HepG2 (cell line): ENCODE measurements at regions not wholly inside any gene's neighbourhood (a gene's known extent, or its start where the extent isn't known, plus 50 kb on each side); places are given as distances from the start of the nearest gene placed in this dataset.

Experiments used
- ATAC-seq: fragments of 200-7000 bp; cut with Tn5 transposase; 3 replicates; pipeline ENCODE4 v1.9.1; 2020; ENCODE audit warnings: mild to moderate bottlenecking, moderate library complexity
- BruUV-seq: library from RNA; stranded (reverse); fragments of 400-500 nt; replicated peaks from 2 replicates; lab custom pipeline; 2021; lab: Mats Ljungman, UMichigan
- CTCF ChIA-PET: fragments of 300-600 bp; formaldehyde crosslinking; extraction: SDS; loops from one replicate; lab custom pipeline; 2021; ENCODE audit warnings: low total read pairs, inconsistent platforms, low intra/inter-chr PET ratio; lab: Yijun Ruan, JAX
- POLR2A ChIA-PET: fragments of 350-600 bp; sonication (Branson Sonifier 250); formaldehyde crosslinking; loops from one replicate; lab custom pipeline; 2020; ENCODE audit warnings: antibody characterized with exemption, inconsistent platforms; lab: Yijun Ruan, JAX
- DNase-seq: peaks from one replicate; pipeline ENCODE4 v3.0.0-alpha.2; 2015; ENCODE audit warnings: low spot score
- FAIRE-seq: peaks from 3 replicates; lab custom pipeline; 2011; peaks lifted over from hg19 to GRCh38; lab: Jason Lieb, UNC
- H2AFZ ChIP-seq: one replicate; pipeline ENCODE4 v1.6.1; 2011; ENCODE audit warnings: low read length, inconsistent platforms
- H3K27ac ChIP-seq: fragments of 300-600 bp; 3 replicates; pipeline ENCODE4 v1.8.0; 2011; ENCODE audit warnings: mixed run types, mild to moderate bottlenecking, mixed read lengths, low read length, inconsistent platforms; ENCODE audit not compliant: insufficient read depth; ENCODE audit errors: extremely low read length
- H3K27me3 ChIP-seq, 2 experiments: fragments of 200-600 bp in 1 of 2; 2 replicates in 1 of 2; 3 replicates in 1 of 2; pipeline versions ENCODE4 v1.6.0 to v1.8.0; 2011; ENCODE audit warnings: low read length in 2 of 2, mild to moderate bottlenecking in 2 of 2, moderate library complexity in 2 of 2, inconsistent platforms in 1 of 2; ENCODE audit not compliant: insufficient read depth in 2 of 2, control insufficient read depth in 1 of 2
- H3K36me3 ChIP-seq, 2 experiments: fragments of 200-600 bp in 1 of 2; replicated peaks in 1 of 2; 2 replicates in 1 of 2; 3 replicates in 1 of 2; pipeline versions ENCODE4 v1.5.1 to v1.8.0; 2011; ENCODE audit warnings: low read length in 2 of 2, inconsistent platforms in 1 of 2; ENCODE audit not compliant: insufficient read depth in 2 of 2, control insufficient read depth in 1 of 2
- H3K4me1 ChIP-seq: 2 replicates; pipeline ENCODE4 v1.5.1; 2012; ENCODE audit warnings: low read length, inconsistent platforms; ENCODE audit not compliant: insufficient read depth
- H3K4me2 ChIP-seq: 2 replicates; pipeline ENCODE4 v1.6.0; 2011; ENCODE audit warnings: low read depth, low read length, inconsistent platforms
- H3K4me3 ChIP-seq, 3 experiments: fragments of 200-600 bp in 1 of 3; sonication (generic), shearing (Covaris generic) in 1 of 3; replicated peaks in 1 of 3; 2 replicates each; pipeline ENCODE4 v1.5.1; 2011 to 2016; ENCODE audit warnings: low read length in 3 of 3, inconsistent platforms in 2 of 3, low read depth in 2 of 3, mild to moderate bottlenecking in 2 of 3, control low read depth in 1 of 3, mixed read lengths in 1 of 3; ENCODE audit not compliant: insufficient read depth in 1 of 3
- H3K79me2 ChIP-seq: one replicate; pipeline ENCODE4 v1.6.1; 2011; ENCODE audit warnings: low read length, inconsistent platforms; ENCODE audit not compliant: insufficient read depth
- H3K9ac ChIP-seq: 2 replicates; pipeline ENCODE4 v1.6.0; 2011; ENCODE audit warnings: mild to moderate bottlenecking, low read depth, low read length, inconsistent platforms; ENCODE audit not compliant: insufficient read depth
- H3K9me3 ChIP-seq: 2 replicates; pipeline ENCODE4 v1.5.1; 2012; ENCODE audit warnings: mild to moderate bottlenecking, low read length
- H4K20me1 ChIP-seq: 2 replicates; pipeline ENCODE4 v1.6.0; 2011; ENCODE audit warnings: inconsistent platforms, mild to moderate bottlenecking, low read length, moderate library complexity; ENCODE audit not compliant: insufficient read depth
- CCAR2 ChIP-seq: fragments of 200-400 bp; formaldehyde crosslinking; optimal IDR thresholded peaks from 2 replicates; pipeline ENCODE3; 2018; ENCODE audit warnings: low read depth, mild to moderate bottlenecking, low read length, moderate library complexity
- CREM ChIP-seq, 2 experiments: sonication (generic) in 1 of 2; formaldehyde crosslinking in 1 of 2; IDR thresholded peaks; 2 replicates each; pipeline versions ENCODE4 v1.4.0 to v1.6.1; 2016 to 2020; ENCODE audit warnings: antibody characterized with exemption in 1 of 2, mild to moderate bottlenecking in 1 of 2, missing genetic modification reagents in 1 of 2
- JDP2 ChIP-seq: sonication (generic); formaldehyde crosslinking; IDR thresholded peaks from 2 replicates; pipeline ENCODE4 v1.8.1; 2022; ENCODE audit warnings: missing genetic modification reagents, borderline replicate concordance
- RARA ChIP-seq: IDR thresholded peaks from 2 replicates; pipeline ENCODE4 v1.6.1; 2016; ENCODE audit warnings: missing genetic modification reagents, missing compliant biosample characterization
- RXRA ChIP-seq: sonication (generic); formaldehyde crosslinking; IDR thresholded peaks from 2 replicates; pipeline ENCODE4 v1.5.1; 2020; ENCODE audit warnings: missing genetic modification reagents
- THYN1 ChIP-seq: sonication (generic); formaldehyde crosslinking; IDR thresholded peaks from 2 replicates; pipeline ENCODE4 v1.8.1; 2023; ENCODE audit warnings: low read depth, mild to moderate bottlenecking, moderate library complexity, missing genetic modification reagents, borderline replicate concordance
- ZNF788 ChIP-seq: sonication (generic); formaldehyde crosslinking; IDR thresholded peaks from 2 replicates; pipeline ENCODE4 v1.5.0; 2020; ENCODE audit warnings: mild to moderate bottlenecking, missing genetic modification reagents, borderline replicate concordance
- WGBS: methylation state at CpG from one replicate; pipeline ENCODE4 v1.1.6; 2017; ENCODE audit warnings: low lambda C conversion rate; 5-methylcytosine and 5-hydroxymethylcytosine counted together
- in situ Hi-C: cut with HindIII; loops from 2 replicates; pipeline ENCODE4 v1.10.0; 2017; ENCODE audit warnings: low pct_unique_long_range_greater_than_20kb; ENCODE audit not compliant: extremely low pct_ligation_motif_present
- intact Hi-C: fragments of 100-400 bp; cut with micrococcal nuclease; formaldehyde crosslinking; loops from one replicate; pipeline ENCODE4 v1.10.0; 2022; ENCODE audit not compliant: unreplicated experiment
- TF ChIP-seq, protein P1 (sequence below): sonication (generic); formaldehyde crosslinking; IDR thresholded peaks from 2 replicates; pipeline ENCODE4 v1.4.0; 2020; ENCODE audit warnings: mild to moderate bottlenecking, missing genetic modification reagents
- TF ChIP-seq, protein P2 (sequence below): sonication (generic); formaldehyde crosslinking; IDR thresholded peaks from 2 replicates; pipeline ENCODE4 v1.8.1; 2023; ENCODE audit warnings: mild to moderate bottlenecking, moderate library complexity, missing genetic modification reagents
- TF ChIP-seq, protein P3 (sequence below): sonication (generic); formaldehyde crosslinking; IDR thresholded peaks from 2 replicates; pipeline ENCODE4 v1.4.0; 2020; ENCODE audit warnings: missing genetic modification reagents, borderline replicate concordance
- TF ChIP-seq, protein P4 (sequence below): sonication (generic); formaldehyde crosslinking; IDR thresholded peaks from 2 replicates; pipeline ENCODE4 v1.5.1; 2020; ENCODE audit warnings: missing genetic modification reagents, mild to moderate bottlenecking, borderline replicate concordance

DNA sequence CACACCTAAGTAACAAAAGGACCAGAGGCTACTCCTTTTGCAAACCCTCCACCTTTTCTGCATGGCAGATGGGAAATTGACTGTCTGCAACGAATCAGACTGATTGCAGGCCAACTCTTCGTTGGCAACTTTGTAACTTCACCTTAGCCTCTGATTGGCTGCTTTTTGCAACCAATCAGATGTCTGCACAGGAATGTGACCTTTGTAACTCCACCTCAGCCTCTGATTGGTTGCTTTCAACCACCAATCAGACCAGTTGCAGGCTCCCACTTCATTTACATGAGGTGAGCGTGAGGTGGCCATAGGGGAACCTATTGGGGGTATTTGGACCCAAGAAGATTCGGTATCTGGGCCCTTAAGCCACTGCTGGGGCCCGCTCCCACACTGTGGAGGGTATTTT is 209.0 kb downstream of the EN1 start:
- Histone ChIP-seq H3K36me3 (no peaks in the 10 kb centered on the region), H2AFZ (no peak overlapping the region), H3K4me2 (no peak overlapping the region), H3K9ac (no peak overlapping the region), H3K79me2 (no peaks in the 10 kb centered on the region), H3K27me3 (no peaks in the 10 kb centered on the region), H3K4me1 (no peaks in the 10 kb centered on the region), H4K20me1 (no peaks in the 10 kb centered on the region), H3K27ac (no peak overlapping the region), H3K9me3 (no peaks in the 10 kb centered on the region), H3K4me3 (no peak overlapping the region)
- BruUV-seq = no TSS peak
- FAIRE-seq = no peak
- ChIA-PET CTCF (no interaction called here), POLR2A (no interaction called here)
- TF ChIP-seq RXRA (CRISPR knock-in tag) = no peak
- TF ChIP-seq, protein P1, sequence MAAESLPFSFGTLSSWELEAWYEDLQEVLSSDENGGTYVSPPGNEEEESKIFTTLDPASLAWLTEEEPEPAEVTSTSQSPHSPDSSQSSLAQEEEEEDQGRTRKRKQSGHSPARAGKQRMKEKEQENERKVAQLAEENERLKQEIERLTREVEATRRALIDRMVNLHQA (CRISPR knock-in tag) = no peak
- TF ChIP-seq, protein P2, sequence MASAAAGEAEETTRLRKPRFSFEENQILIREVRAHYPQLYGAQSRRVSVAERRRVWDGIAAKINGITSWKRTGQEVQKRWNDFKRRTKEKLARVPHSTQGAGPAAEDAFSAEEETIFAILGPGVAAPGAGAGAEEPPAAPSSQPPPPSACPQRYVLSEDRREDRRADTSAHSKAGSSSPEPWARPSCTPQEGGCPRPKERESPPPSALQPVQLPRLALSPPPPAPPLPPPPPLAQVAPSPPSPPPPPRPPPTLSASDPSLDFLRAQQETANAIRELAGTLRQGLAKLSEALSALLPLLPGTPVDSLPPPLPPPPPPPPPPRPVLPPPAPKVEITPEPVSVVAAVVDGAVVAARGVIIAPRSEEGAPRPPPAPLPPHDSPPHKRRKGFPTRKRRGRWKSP (CRISPR knock-in tag) = no peak
- no peak for TF ChIP-seq THYN1 (CRISPR knock-in tag)
- no peak for TF ChIP-seq CREM (IDR thresholded peaks at IDR 0.05)
- no peak for TF ChIP-seq CREM (CRISPR knock-in tag; IDR thresholded peaks at IDR 0.05)
- no peak for TF ChIP-seq CCAR2
- no peak for TF ChIP-seq JDP2 (CRISPR knock-in tag)
- no peak for TF ChIP-seq RARA (CRISPR knock-in tag)
- TF ChIP-seq, protein P3, sequence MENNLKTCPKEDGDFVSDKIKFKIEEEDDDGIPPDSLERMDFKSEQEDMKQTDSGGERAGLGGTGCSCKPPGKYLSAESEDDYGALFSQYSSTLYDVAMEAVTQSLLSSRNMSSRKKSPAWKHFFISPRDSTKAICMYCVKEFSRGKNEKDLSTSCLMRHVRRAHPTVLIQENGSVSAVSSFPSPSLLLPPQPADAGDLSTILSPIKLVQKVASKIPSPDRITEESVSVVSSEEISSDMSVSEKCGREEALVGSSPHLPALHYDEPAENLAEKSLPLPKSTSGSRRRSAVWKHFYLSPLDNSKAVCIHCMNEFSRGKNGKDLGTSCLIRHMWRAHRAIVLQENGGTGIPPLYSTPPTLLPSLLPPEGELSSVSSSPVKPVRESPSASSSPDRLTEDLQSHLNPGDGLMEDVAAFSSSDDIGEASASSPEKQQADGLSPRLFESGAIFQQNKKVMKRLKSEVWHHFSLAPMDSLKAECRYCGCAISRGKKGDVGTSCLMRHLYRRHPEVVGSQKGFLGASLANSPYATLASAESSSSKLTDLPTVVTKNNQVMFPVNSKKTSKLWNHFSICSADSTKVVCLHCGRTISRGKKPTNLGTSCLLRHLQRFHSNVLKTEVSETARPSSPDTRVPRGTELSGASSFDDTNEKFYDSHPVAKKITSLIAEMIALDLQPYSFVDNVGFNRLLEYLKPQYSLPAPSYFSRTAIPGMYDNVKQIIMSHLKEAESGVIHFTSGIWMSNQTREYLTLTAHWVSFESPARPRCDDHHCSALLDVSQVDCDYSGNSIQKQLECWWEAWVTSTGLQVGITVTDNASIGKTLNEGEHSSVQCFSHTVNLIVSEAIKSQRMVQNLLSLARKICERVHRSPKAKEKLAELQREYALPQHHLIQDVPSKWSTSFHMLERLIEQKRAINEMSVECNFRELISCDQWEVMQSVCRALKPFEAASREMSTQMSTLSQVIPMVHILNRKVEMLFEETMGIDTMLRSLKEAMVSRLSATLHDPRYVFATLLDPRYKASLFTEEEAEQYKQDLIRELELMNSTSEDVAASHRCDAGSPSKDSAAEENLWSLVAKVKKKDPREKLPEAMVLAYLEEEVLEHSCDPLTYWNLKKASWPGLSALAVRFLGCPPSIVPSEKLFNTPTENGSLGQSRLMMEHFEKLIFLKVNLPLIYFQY (CRISPR knock-in tag) = no peak
- TF ChIP-seq, protein P4, sequence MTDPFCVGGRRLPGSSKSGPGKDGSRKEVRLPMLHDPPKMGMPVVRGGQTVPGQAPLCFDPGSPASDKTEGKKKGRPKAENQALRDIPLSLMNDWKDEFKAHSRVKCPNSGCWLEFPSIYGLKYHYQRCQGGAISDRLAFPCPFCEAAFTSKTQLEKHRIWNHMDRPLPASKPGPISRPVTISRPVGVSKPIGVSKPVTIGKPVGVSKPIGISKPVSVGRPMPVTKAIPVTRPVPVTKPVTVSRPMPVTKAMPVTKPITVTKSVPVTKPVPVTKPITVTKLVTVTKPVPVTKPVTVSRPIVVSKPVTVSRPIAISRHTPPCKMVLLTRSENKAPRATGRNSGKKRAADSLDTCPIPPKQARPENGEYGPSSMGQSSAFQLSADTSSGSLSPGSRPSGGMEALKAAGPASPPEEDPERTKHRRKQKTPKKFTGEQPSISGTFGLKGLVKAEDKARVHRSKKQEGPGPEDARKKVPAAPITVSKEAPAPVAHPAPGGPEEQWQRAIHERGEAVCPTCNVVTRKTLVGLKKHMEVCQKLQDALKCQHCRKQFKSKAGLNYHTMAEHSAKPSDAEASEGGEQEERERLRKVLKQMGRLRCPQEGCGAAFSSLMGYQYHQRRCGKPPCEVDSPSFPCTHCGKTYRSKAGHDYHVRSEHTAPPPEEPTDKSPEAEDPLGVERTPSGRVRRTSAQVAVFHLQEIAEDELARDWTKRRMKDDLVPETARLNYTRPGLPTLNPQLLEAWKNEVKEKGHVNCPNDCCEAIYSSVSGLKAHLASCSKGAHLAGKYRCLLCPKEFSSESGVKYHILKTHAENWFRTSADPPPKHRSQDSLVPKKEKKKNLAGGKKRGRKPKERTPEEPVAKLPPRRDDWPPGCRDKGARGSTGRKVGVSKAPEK (CRISPR knock-in tag) = no peak
- TF ChIP-seq ZNF788 = no peak
- intact Hi-C loops = no loop called here
- 14% methylated on average over 5 of the region's 5 CpGs for WGBS
- no peak for ATAC-seq
- in situ Hi-C loops = no loop called here
- no peak for DNase-seq
